Thoracic aorta (tissue), 2 donors: ENCODE measurements at regions not wholly inside any gene's neighbourhood (a gene's known extent, or its start where the extent isn't known, plus 50 kb on each side); places are given as distances from the start of the nearest gene placed in this dataset.

Experiments
- ATAC-seq: fragments of 150-250 bp; one replicate; pipeline ENCODE4 v1.8.0; 2017; ENCODE audit warnings: low read depth; ENCODE audit not compliant: insufficient number of reproducible peaks, low FRiP score
- DNase-seq: peaks from one replicate; pipeline ENCODE4 v3.0.0-alpha.2; 2020; ENCODE audit warnings: low spot score
- H3K27ac ChIP-seq, 2 donors: fragments of 200-600 bp; sonication (generic); 1 replicate in 1 of 2; 2 replicates in 1 of 2; pipeline ENCODE4 v1.5.1; 2016; ENCODE audit warnings: mild to moderate bottlenecking in 2 of 2, moderate library complexity in 2 of 2
- H3K27me3 ChIP-seq: fragments of 200-600 bp; sonication (generic); replicated peaks from 2 replicates; pipeline ENCODE4 v1.6.0; 2016; ENCODE audit warnings: mild to moderate bottlenecking; ENCODE audit not compliant: insufficient read depth
- H3K36me3 ChIP-seq: fragments of 200-600 bp; sonication (generic); one replicate; pipeline ENCODE4 v1.5.1; 2016
- H3K4me1 ChIP-seq, 2 donors: fragments of 200-600 bp; sonication (generic); 1 replicate in 1 of 2; 2 replicates in 1 of 2; pipeline versions ENCODE4 v1.5.1 to v1.6.0; 2016; ENCODE audit warnings: low read depth in 2 of 2, mild to moderate bottlenecking in 1 of 2; ENCODE audit not compliant: control insufficient read depth in 1 of 2
- H3K4me3 ChIP-seq: fragments of 200-600 bp; sonication (generic); 2 replicates; pipeline ENCODE4 v1.5.1; 2016; ENCODE audit warnings: mild to moderate bottlenecking
- H3K9me3 ChIP-seq: fragments of 200-600 bp; sonication (generic); 2 replicates; pipeline ENCODE4 v1.5.1; 2016
- TF ChIP-seq, protein P1 (sequence below): fragments of 200-600 bp; sonication (generic); IDR thresholded peaks from one replicate; pipeline ENCODE4 v1.5.1; 2019; ENCODE audit warnings: antibody characterized with exemption

DNA sequence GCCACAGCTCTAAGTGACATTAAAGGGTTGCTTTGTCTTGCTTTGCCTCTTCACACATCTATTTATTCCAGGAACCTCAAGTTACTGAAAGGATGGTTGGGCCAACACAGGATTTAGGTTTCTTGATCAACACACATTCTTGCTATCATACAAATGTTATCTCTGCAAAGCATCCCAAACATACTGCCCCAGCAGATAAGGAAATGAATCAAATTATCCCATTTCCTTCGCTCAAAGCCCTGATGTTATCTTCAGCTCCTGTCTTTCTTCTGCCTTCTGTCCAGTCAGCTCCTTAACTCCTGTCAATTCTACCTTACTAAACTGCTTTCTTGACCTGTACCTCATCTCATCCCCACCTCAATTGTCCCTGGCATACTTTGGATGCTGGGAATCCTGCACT, 355.9 kb upstream of the TENM4 start:
- H3K9me3 ChIP-seq: no peaks in the 10 kb centered on the region
- H3K4me1 ChIP-seq: no peaks in the 10 kb centered on the region
- H3K4me3 ChIP-seq: no peak overlapping the region
- DNase-seq: no peak
- H3K27ac ChIP-seq: no peak overlapping the region
- H3K27me3 ChIP-seq: no peaks in the 10 kb centered on the region
- TF ChIP-seq, protein P1, sequence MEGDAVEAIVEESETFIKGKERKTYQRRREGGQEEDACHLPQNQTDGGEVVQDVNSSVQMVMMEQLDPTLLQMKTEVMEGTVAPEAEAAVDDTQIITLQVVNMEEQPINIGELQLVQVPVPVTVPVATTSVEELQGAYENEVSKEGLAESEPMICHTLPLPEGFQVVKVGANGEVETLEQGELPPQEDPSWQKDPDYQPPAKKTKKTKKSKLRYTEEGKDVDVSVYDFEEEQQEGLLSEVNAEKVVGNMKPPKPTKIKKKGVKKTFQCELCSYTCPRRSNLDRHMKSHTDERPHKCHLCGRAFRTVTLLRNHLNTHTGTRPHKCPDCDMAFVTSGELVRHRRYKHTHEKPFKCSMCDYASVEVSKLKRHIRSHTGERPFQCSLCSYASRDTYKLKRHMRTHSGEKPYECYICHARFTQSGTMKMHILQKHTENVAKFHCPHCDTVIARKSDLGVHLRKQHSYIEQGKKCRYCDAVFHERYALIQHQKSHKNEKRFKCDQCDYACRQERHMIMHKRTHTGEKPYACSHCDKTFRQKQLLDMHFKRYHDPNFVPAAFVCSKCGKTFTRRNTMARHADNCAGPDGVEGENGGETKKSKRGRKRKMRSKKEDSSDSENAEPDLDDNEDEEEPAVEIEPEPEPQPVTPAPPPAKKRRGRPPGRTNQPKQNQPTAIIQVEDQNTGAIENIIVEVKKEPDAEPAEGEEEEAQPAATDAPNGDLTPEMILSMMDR: no peak
- ATAC-seq: no peak
- H3K36me3 ChIP-seq: no peaks in the 10 kb centered on the region

DNA sequence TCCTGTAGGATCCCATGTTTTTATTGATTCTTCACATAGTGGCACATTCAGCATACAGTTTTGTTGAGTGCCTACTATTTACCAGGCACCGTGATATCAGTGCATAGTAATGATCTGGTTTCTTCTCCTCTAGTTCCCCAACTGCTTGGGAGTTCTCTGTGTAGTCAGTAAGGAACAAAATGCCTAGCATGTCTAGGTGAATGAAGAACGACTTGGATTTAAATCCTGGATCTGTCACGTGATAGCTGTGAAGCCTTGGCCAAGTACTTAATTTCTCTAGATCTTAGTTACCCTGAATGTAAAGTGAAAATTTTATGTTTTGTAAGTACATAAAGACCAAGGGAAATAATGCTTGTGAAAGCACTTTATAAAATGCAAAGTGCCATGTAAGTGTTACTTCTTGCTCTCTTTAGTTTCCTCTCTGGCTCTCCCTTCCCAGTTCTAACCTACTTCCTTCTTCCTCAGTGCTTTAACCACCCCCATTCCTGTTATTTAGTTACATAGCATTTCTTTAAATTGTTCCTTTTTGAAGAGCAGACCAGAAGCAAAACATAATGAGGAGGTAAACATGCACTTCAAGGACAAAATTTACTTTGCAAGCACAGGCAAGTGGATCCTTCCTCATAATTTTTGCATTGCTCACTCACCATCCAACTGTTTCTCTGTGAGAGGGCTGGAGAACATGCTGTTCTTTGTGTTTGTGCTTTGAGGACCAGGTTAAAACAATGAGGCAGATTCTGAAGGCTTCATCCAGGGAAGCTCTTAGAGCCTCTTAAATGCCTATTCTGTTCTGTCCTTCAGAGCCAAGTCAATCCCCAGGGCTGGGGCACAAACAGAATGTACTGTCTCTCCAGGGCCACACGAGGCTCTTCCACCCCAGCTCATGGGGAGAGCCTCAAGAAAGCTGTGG, 353.9 kb upstream of the TENM4 start:
- ATAC-seq: no peak
- no peaks in the 10 kb centered on the region for H3K36me3 ChIP-seq
- H3K4me1 ChIP-seq: no peaks in the 10 kb centered on the region
- no peak for DNase-seq
- TF ChIP-seq, protein P1: no peak
- no peaks in the 10 kb centered on the region for H3K9me3 ChIP-seq
- no peak overlapping the region for H3K27ac ChIP-seq
- no peak overlapping the region for H3K4me3 ChIP-seq
- H3K27me3 ChIP-seq: no peaks in the 10 kb centered on the region

- DNase-seq: no peak
- TF ChIP-seq, protein P1: no peak
- no peaks in the 10 kb centered on the region for H3K9me3 ChIP-seq
- no peak overlapping the region for H3K27ac ChIP-seq
- no peak for ATAC-seq
- H3K4me1 ChIP-seq: no peaks in the 10 kb centered on the region
- H3K4me3 ChIP-seq: no peak overlapping the region
- H3K27me3 ChIP-seq: no peaks in the 10 kb centered on the region
- H3K36me3 ChIP-seq: no peaks in the 10 kb centered on the region
Measured at GRCh38 chr11:79794057-79794456, 353.2 kb upstream of the TENM4 start.

GRCh38 chr11:79786961-79787360, 346.1 kb upstream of the TENM4 start:
- ATAC-seq (no peak), DNase-seq (no peak)
- H3K4me1 ChIP-seq: no peaks in the 10 kb centered on the region
- H3K4me3 ChIP-seq: no peak overlapping the region
- H3K36me3 ChIP-seq: no peaks in the 10 kb centered on the region
- TF ChIP-seq, protein P1: no peak
- no peaks in the 10 kb centered on the region for H3K9me3 ChIP-seq
- no peak overlapping the region for H3K27ac ChIP-seq
- no peaks in the 10 kb centered on the region for H3K27me3 ChIP-seq

- no peak for ATAC-seq
- no peaks in the 10 kb centered on the region for H3K27me3 ChIP-seq
- TF ChIP-seq, protein P1: no peak
- H3K36me3 ChIP-seq: no peaks in the 10 kb centered on the region
- H3K9me3 ChIP-seq: no peaks in the 10 kb centered on the region
- H3K27ac ChIP-seq: no peak overlapping the region
- DNase-seq: no peak
- H3K4me3 ChIP-seq: no peak overlapping the region
- no peaks in the 10 kb centered on the region for H3K4me1 ChIP-seq
Measured at GRCh38 chr11:79783833-79784232, 343.0 kb upstream of the TENM4 start.
